Panc1 (cell line): ENCODE measurements at regions not wholly inside any gene's neighbourhood (a gene's known extent, or its start where the extent isn't known, plus 50 kb on each side); places are given as distances from the start of the nearest gene placed in this dataset.

Experiments used
- ATAC-seq: fragments of 200-7000 bp; cut with Tn5 transposase; 2 replicates; pipeline ENCODE4 v1.9.1; 2020; ENCODE audit warnings: mild to moderate bottlenecking, moderate library complexity
- BruUV-seq: library from RNA; stranded (reverse); fragments of 400-500 nt; replicated peaks from 2 replicates; lab custom pipeline; 2021; lab: Mats Ljungman, UMichigan
- CTCF ChIA-PET: fragments of 300-600 bp; sonication (Branson Sonifier 250); formaldehyde crosslinking; loops from one replicate; lab custom pipeline; 2022; ENCODE audit warnings: antibody characterized with exemption; lab: Charles Lee
- POLR2A ChIA-PET: fragments of 300-600 bp; sonication (Branson Sonifier 250); formaldehyde crosslinking; loops from one replicate; lab custom pipeline; 2022; ENCODE audit warnings: antibody characterized with exemption; lab: Charles Lee
- DNase-seq: peaks from one replicate; pipeline ENCODE4 v3.0.0-alpha.2; 2010; ENCODE audit warnings: low read depth, low spot score
- H3K27ac ChIP-seq: 2 replicates; pipeline ENCODE4 v1.5.1; 2011; ENCODE audit warnings: mild to moderate bottlenecking, low read length, inconsistent platforms
- H3K27me3 ChIP-seq: fragments of 200-500 bp; sonication (Bioruptor generic); 2 replicates; pipeline ENCODE4 v1.6.0; 2014; ENCODE audit warnings: low read length, inconsistent platforms; ENCODE audit not compliant: control insufficient read depth, insufficient read depth
- H3K36me3 ChIP-seq: fragments of 200-500 bp; sonication (Bioruptor generic); 2 replicates; pipeline ENCODE4 v1.5.1; 2014; ENCODE audit warnings: inconsistent platforms, mild to moderate bottlenecking, low read length, moderate library complexity; ENCODE audit not compliant: control insufficient read depth, insufficient read depth
- H3K4me1 ChIP-seq: 2 replicates; pipeline ENCODE4 v1.5.1; 2011; ENCODE audit warnings: inconsistent platforms, mild to moderate bottlenecking, low read length, moderate library complexity; ENCODE audit not compliant: control insufficient read depth, insufficient read depth
- H3K4me3 ChIP-seq, 2 experiments: 2 replicates each; pipeline ENCODE4 v1.5.1; 2011 to 2012; ENCODE audit warnings: low read depth in 2 of 2, low read length in 2 of 2, mild to moderate bottlenecking in 2 of 2, inconsistent platforms in 1 of 2, moderate library complexity in 1 of 2
- H3K9me3 ChIP-seq: fragments of 200-500 bp; sonication (Bioruptor generic); 2 replicates; pipeline ENCODE4 v1.5.1; 2014; ENCODE audit warnings: low read depth, mild to moderate bottlenecking, inconsistent platforms, low read length, moderate library complexity; ENCODE audit not compliant: control insufficient read depth, insufficient read depth
- CTCF ChIP-seq: fragments of 450-650 bp; IDR thresholded peaks from 2 replicates; pipeline ENCODE4 v1.5.1; 2017; ENCODE audit warnings: mild to moderate bottlenecking
- POLR2AphosphoS5 ChIP-seq: IDR thresholded peaks from 2 replicates; pipeline ENCODE4 v1.6.1; 2012; ENCODE audit warnings: mild to moderate bottlenecking, low read depth, low read length, moderate library complexity
- SIN3A ChIP-seq: IDR thresholded peaks from 2 replicates; pipeline ENCODE4 v1.6.1; 2012; ENCODE audit warnings: low read depth, mild to moderate bottlenecking, low read length, moderate library complexity, borderline replicate concordance; ENCODE audit not compliant: insufficient read depth
- TCF7L2 ChIP-seq: IDR thresholded peaks from 2 replicates; pipeline ENCODE4 v1.6.1; 2011; ENCODE audit warnings: mild to moderate bottlenecking, low read depth, low read length, inconsistent platforms
- in situ Hi-C: cut with HindIII; loops from 2 replicates; pipeline ENCODE4 v1.10.0; 2016; ENCODE audit warnings: low sequenced_read_pairs, low pct_unique_long_range_greater_than_20kb
- intact Hi-C: fragments of 100-400 bp; cut with micrococcal nuclease; formaldehyde crosslinking; loops from one replicate; pipeline ENCODE4 v1.10.0; 2022; ENCODE audit not compliant: unreplicated experiment
- TF ChIP-seq, protein P1 (sequence below), 2 experiments: IDR thresholded peaks; 2 replicates each; pipeline ENCODE4 v1.6.1; 2011 to 2012; ENCODE audit warnings: low read depth in 2 of 2, control low read depth in 1 of 2, low read length in 1 of 2, mild to moderate bottlenecking in 1 of 2, moderate library complexity in 1 of 2; ENCODE audit not compliant: insufficient read depth in 1 of 2

DNA sequence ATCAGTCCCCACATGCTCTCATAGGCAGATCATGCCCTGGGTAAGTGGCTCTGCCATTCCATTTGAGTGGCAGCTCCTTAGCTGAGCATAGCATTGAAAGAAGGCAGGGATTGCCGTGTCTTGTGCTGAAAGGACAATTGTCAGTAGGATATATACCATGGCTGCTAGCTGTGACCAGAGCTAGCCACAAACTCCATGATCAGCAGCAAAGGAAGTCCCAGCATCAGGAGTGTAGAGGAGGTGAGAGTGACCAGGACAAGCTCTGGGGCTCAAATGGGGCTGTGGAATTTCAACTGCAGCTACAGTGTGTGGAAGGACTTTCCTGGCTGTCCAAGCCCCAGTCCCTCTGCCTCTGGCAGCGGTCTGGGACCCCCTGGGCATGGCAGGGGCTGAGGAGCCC lies 54.4 kb upstream of the LGALSL start:
- in situ Hi-C loops (no loop called here), intact Hi-C loops (no loop called here)
- H3K36me3 ChIP-seq, result no peaks in the 10 kb centered on the region
- H3K9me3 ChIP-seq, result no peaks in the 10 kb centered on the region
- CTCF ChIA-PET, result no interaction called here
- TF ChIP-seq POLR2AphosphoS5 (no peak), CTCF (no peak), TCF7L2 (no peak), SIN3A (no peak)
- TF ChIP-seq, protein P1, sequence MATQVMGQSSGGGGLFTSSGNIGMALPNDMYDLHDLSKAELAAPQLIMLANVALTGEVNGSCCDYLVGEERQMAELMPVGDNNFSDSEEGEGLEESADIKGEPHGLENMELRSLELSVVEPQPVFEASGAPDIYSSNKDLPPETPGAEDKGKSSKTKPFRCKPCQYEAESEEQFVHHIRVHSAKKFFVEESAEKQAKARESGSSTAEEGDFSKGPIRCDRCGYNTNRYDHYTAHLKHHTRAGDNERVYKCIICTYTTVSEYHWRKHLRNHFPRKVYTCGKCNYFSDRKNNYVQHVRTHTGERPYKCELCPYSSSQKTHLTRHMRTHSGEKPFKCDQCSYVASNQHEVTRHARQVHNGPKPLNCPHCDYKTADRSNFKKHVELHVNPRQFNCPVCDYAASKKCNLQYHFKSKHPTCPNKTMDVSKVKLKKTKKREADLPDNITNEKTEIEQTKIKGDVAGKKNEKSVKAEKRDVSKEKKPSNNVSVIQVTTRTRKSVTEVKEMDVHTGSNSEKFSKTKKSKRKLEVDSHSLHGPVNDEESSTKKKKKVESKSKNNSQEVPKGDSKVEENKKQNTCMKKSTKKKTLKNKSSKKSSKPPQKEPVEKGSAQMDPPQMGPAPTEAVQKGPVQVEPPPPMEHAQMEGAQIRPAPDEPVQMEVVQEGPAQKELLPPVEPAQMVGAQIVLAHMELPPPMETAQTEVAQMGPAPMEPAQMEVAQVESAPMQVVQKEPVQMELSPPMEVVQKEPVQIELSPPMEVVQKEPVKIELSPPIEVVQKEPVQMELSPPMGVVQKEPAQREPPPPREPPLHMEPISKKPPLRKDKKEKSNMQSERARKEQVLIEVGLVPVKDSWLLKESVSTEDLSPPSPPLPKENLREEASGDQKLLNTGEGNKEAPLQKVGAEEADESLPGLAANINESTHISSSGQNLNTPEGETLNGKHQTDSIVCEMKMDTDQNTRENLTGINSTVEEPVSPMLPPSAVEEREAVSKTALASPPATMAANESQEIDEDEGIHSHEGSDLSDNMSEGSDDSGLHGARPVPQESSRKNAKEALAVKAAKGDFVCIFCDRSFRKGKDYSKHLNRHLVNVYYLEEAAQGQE (IDR thresholded peaks at IDR 0.05; ENCODE audit: insufficient read depth in 1 of 2, low read depth in 2 of 2, low read length in 1 of 2), result no peak
- H3K27ac ChIP-seq, result no peak overlapping the region
- POLR2A ChIA-PET, result no interaction called here
- no peak overlapping the region for H3K4me3 ChIP-seq
- no peaks in the 10 kb centered on the region for H3K4me1 ChIP-seq
- ATAC-seq (no peak), DNase-seq (no peak)
- BruUV-seq, result no TSS peak
- no peaks in the 10 kb centered on the region for H3K27me3 ChIP-seq

DNA sequence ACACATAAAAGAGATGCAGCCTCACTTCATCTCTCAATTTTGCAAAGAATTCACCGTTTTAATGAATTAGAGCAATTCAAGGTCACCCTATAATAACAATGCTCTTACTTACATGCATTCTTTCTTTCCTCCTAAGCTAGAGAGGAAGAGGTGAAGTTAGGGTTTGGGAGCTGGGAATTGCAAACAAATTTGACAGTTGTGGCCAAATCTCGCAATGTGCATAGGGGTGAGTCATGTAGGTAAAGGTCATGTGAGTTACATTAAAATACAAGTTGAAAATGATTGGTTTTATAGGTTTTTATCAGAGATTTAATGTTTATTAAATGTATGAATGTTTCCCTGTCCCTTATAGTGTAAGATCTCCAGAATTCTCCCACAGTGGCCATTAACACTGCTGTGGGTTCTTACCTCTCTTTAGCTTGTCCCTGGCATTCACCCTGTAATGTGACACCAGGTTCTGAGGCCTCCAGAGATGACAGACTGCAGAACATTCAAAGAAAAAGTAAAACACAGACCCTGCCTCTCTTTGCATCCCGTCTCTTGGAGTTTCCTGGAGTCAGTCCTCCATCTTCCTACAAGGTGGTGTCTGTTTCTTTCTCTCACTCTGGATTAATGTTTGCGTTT lies 53.7 kb upstream of the LGALSL start:
- no peak for ATAC-seq
- no peak for DNase-seq
- intact Hi-C loops (no loop called here), in situ Hi-C loops (no loop called here)
- BruUV-seq, result no TSS peak
- ChIA-PET CTCF (no interaction called here), POLR2A (no interaction called here)
- H3K27ac ChIP-seq, result no peak overlapping the region
- no peaks in the 10 kb centered on the region for H3K27me3 ChIP-seq
- no peak overlapping the region for H3K4me3 ChIP-seq
- H3K36me3 ChIP-seq, result no peaks in the 10 kb centered on the region
- H3K9me3 ChIP-seq, result no peaks in the 10 kb centered on the region
- no peak for TF ChIP-seq CTCF
- TF ChIP-seq, protein P1 (IDR thresholded peaks at IDR 0.05; ENCODE audit: insufficient read depth in 1 of 2, low read depth in 2 of 2, low read length in 1 of 2), result no peak
- no peak for TF ChIP-seq POLR2AphosphoS5
- TF ChIP-seq SIN3A, result no peak
- TF ChIP-seq TCF7L2, result no peak
- H3K4me1 ChIP-seq, result no peaks in the 10 kb centered on the region
